IPS-20b (cell line): ENCODE measurements at regions not wholly inside any gene's neighbourhood (a gene's known extent, or its start where the extent isn't known, plus 50 kb on each side); places are given as distances from the start of the nearest gene placed in this dataset.

Experiments
- H3K27ac ChIP-seq: one replicate; pipeline ENCODE4 v1.5.1; 2013; ENCODE audit warnings: low read length
- H3K27me3 ChIP-seq: 2 replicates; pipeline ENCODE4 v1.6.1; 2013; ENCODE audit warnings: mild to moderate bottlenecking, low read length, inconsistent platforms; ENCODE audit not compliant: insufficient read depth
- H3K36me3 ChIP-seq: 2 replicates; pipeline ENCODE4 v1.6.1; 2013; ENCODE audit warnings: low read depth, mild to moderate bottlenecking, inconsistent platforms, low read length, moderate library complexity; ENCODE audit not compliant: insufficient read depth
- H3K4me1 ChIP-seq: 2 replicates; pipeline ENCODE4 v1.6.1; 2013; ENCODE audit warnings: mild to moderate bottlenecking, control low read depth, inconsistent platforms, low read length, moderate library complexity; ENCODE audit not compliant: insufficient read depth
- H3K4me3 ChIP-seq: 2 replicates; pipeline ENCODE4 v1.5.1; 2013; ENCODE audit warnings: mild to moderate bottlenecking, low read length, inconsistent platforms
- H3K9ac ChIP-seq: 2 replicates; pipeline ENCODE4 v1.6.1; 2013; ENCODE audit warnings: low read depth, mild to moderate bottlenecking, inconsistent platforms, low read length, moderate library complexity
- H3K9me3 ChIP-seq: 2 replicates; pipeline ENCODE4 v1.6.1; 2013; ENCODE audit warnings: mild to moderate bottlenecking, low read depth, low read length, inconsistent platforms; ENCODE audit not compliant: insufficient read depth

GRCh38 chr7:130940907-130941306 lies 206.9 kb upstream of the KLF14 start:
- Histone ChIP-seq H3K27ac (no peak overlapping the region), H3K9ac (no peak overlapping the region)

GRCh38 chr7:130941322-130942210 lies 207.6 kb upstream of the KLF14 start:
- H3K36me3 ChIP-seq = no peaks in the 10 kb centered on the region
- peaks cover 22% of the 10 kb centered on the region for H3K4me1 ChIP-seq
- no peak overlapping the region for H3K9ac ChIP-seq
- H3K27ac ChIP-seq = no peak overlapping the region
- no peaks in the 10 kb centered on the region for H3K9me3 ChIP-seq
- H3K4me3 ChIP-seq = no peak overlapping the region
- no peaks in the 10 kb centered on the region for H3K27me3 ChIP-seq

More at GRCh38 chr7:130940907-130941306, 206.9 kb upstream of the KLF14 start:
- Histone ChIP-seq H3K36me3 (no peaks in the 10 kb centered on the region), H3K27me3 (no peaks in the 10 kb centered on the region), H3K4me1 (peaks cover 22% of the 10 kb centered on the region), H3K9me3 (no peaks in the 10 kb centered on the region), H3K4me3 (no peak overlapping the region)

GRCh38 chr7:130942211-130942964 lies 208.4 kb upstream of the KLF14 start:
- H3K36me3 ChIP-seq = no peaks in the 10 kb centered on the region
- H3K4me3 ChIP-seq = no peak overlapping the region
- H3K27me3 ChIP-seq = no peaks in the 10 kb centered on the region
- H3K27ac ChIP-seq = no peak overlapping the region
- no peak overlapping the region for H3K9ac ChIP-seq
- H3K4me1 ChIP-seq = peaks cover 22% of the 10 kb centered on the region
- no peaks in the 10 kb centered on the region for H3K9me3 ChIP-seq

GRCh38 chr7:130943336-130943901 lies 209.4 kb upstream of the KLF14 start:
- no peak overlapping the region for H3K4me3 ChIP-seq
- peaks cover 22% of the 10 kb centered on the region for H3K4me1 ChIP-seq
- H3K9me3 ChIP-seq = no peaks in the 10 kb centered on the region
- no peaks in the 10 kb centered on the region for H3K27me3 ChIP-seq
- H3K36me3 ChIP-seq = no peaks in the 10 kb centered on the region
- H3K9ac ChIP-seq = no peak overlapping the region
- no peak overlapping the region for H3K27ac ChIP-seq

- peaks cover 22% of the 10 kb centered on the region for H3K4me1 ChIP-seq
- no peak overlapping the region for H3K9ac ChIP-seq
- no peaks in the 10 kb centered on the region for H3K36me3 ChIP-seq
- H3K9me3 ChIP-seq = no peaks in the 10 kb centered on the region
- H3K27me3 ChIP-seq = no peaks in the 10 kb centered on the region
- H3K4me3 ChIP-seq = no peak overlapping the region
- no peak overlapping the region for H3K27ac ChIP-seq
These were observed 210.0 kb upstream of the KLF14 start for GRCh38 chr7:130943981-130944380.

- H3K27me3 ChIP-seq = no peaks in the 10 kb centered on the region
- H3K36me3 ChIP-seq = no peaks in the 10 kb centered on the region
- no peak overlapping the region for H3K4me3 ChIP-seq
- H3K4me1 ChIP-seq = peaks cover 13% of the 10 kb centered on the region
- no peak overlapping the region for H3K27ac ChIP-seq
- H3K9ac ChIP-seq = no peak overlapping the region
- no peaks in the 10 kb centered on the region for H3K9me3 ChIP-seq
These were observed 211.0 kb upstream of the KLF14 start for GRCh38 chr7:130944997-130945396.

- H3K4me1 ChIP-seq = peaks cover 13% of the 10 kb centered on the region
- no peaks in the 10 kb centered on the region for H3K36me3 ChIP-seq
- H3K27me3 ChIP-seq = no peaks in the 10 kb centered on the region
- H3K9me3 ChIP-seq = no peaks in the 10 kb centered on the region
- H3K9ac ChIP-seq = no peak overlapping the region
- no peak overlapping the region for H3K4me3 ChIP-seq
- H3K27ac ChIP-seq = no peak overlapping the region
These were observed 211.4 kb upstream of the KLF14 start for GRCh38 chr7:130945411-130945811.

GRCh38 chr7:130946114-130946513 lies 212.1 kb upstream of the KLF14 start:
- Histone ChIP-seq H3K27ac (no peak overlapping the region), H3K36me3 (no peaks in the 10 kb centered on the region), H3K9me3 (no peaks in the 10 kb centered on the region), H3K4me3 (no peak overlapping the region), H3K27me3 (no peaks in the 10 kb centered on the region), H3K4me1 (peaks cover 6% of the 10 kb centered on the region), H3K9ac (no peak overlapping the region)

- peaks cover 5% of the 10 kb centered on the region for H3K4me1 ChIP-seq
- no peaks in the 10 kb centered on the region for H3K27me3 ChIP-seq
- no peak overlapping the region for H3K4me3 ChIP-seq
- no peak overlapping the region for H3K27ac ChIP-seq
- no peak overlapping the region for H3K9ac ChIP-seq
- no peaks in the 10 kb centered on the region for H3K9me3 ChIP-seq
- no peaks in the 10 kb centered on the region for H3K36me3 ChIP-seq
These were observed 214.0 kb upstream of the KLF14 start for GRCh38 chr7:130947792-130948580.

- Histone ChIP-seq H3K9me3 (no peaks in the 10 kb centered on the region), H3K4me1 (peaks cover 7% of the 10 kb centered on the region; the same call in 1 of the 2 replicates), H3K27ac (no peak overlapping the region), H3K4me3 (no peak overlapping the region), H3K36me3 (no peaks in the 10 kb centered on the region), H3K9ac (no peak overlapping the region), H3K27me3 (no peaks in the 10 kb centered on the region)
These were observed 214.8 kb upstream of the KLF14 start for GRCh38 chr7:130948822-130949221.

GRCh38 chr7:130949550-130949949 lies 215.5 kb upstream of the KLF14 start:
- no peaks in the 10 kb centered on the region for H3K36me3 ChIP-seq
- no peaks in the 10 kb centered on the region for H3K27me3 ChIP-seq
- H3K9me3 ChIP-seq = no peaks in the 10 kb centered on the region
- no peak overlapping the region for H3K4me3 ChIP-seq
- no peak overlapping the region for H3K9ac ChIP-seq
- H3K27ac ChIP-seq = no peak overlapping the region
- H3K4me1 ChIP-seq = peaks cover 7% of the 10 kb centered on the region; the same call in 1 of the 2 replicates
